Kidney (tissue), 13 donors: ENCODE measurements at regions not wholly inside any gene's neighbourhood (a gene's known extent, or its start where the extent isn't known, plus 50 kb on each side); places are given as distances from the start of the nearest gene placed in this dataset.

Source experiments
- DNase-seq, 5 donors: peaks; one replicate each; pipeline ENCODE4 v3.0.0-alpha.2; 2013 to 2020
- FAIRE-seq: peaks from 2 replicates; lab custom pipeline; 2012; peaks lifted over from hg19 to GRCh38; lab: Jason Lieb, UNC
- H3K27ac ChIP-seq, 2 donors: one replicate each; pipeline ENCODE4 v1.7.0; 2013; ENCODE audit warnings: low read depth in 2 of 2, low read length in 2 of 2, inconsistent platforms in 1 of 2
- H3K27me3 ChIP-seq: one replicate; pipeline ENCODE4 v1.7.1; 2013; ENCODE audit warnings: low read length, inconsistent platforms; ENCODE audit not compliant: control insufficient read depth, insufficient read depth
- H3K36me3 ChIP-seq, 3 donors: one replicate each; pipeline versions ENCODE4 v1.7.0 to v1.7.1; 2013; ENCODE audit warnings: low read length in 3 of 3, control low read depth in 1 of 3, inconsistent platforms in 1 of 3; ENCODE audit not compliant: insufficient read depth in 3 of 3, control insufficient read depth in 2 of 3
- H3K4me1 ChIP-seq, 3 donors: one replicate each; pipeline versions ENCODE4 v1.7.0 to v1.7.1; 2013; ENCODE audit warnings: low read length in 3 of 3, inconsistent platforms in 1 of 3, low read depth in 1 of 3; ENCODE audit not compliant: control insufficient read depth in 2 of 3, insufficient read depth in 2 of 3
- H3K4me3 ChIP-seq, 3 donors: one replicate each; pipeline versions ENCODE4 v1.7.0 to v1.8.1; 2013; ENCODE audit warnings: low read length in 3 of 3, control low read depth in 1 of 3, inconsistent platforms in 1 of 3
- H3K9ac ChIP-seq, 3 donors: one replicate each; pipeline versions ENCODE4 v1.7.0 to v1.7.1; 2013; ENCODE audit warnings: low read length in 3 of 3, control low read depth in 1 of 3, inconsistent platforms in 1 of 3
- H3K9me3 ChIP-seq, 3 donors: one replicate each; pipeline versions ENCODE4 v1.7.0 to v1.7.1; 2013; ENCODE audit warnings: low read length in 3 of 3, control low read depth in 1 of 3, inconsistent platforms in 1 of 3; ENCODE audit not compliant: control insufficient read depth in 2 of 3, insufficient read depth in 1 of 3
- CTCF ChIP-seq: IDR thresholded peaks from 3 replicates; pipeline ENCODE4 v1.5.1; 2012; ENCODE audit warnings: mild to moderate bottlenecking, moderate library complexity, borderline replicate concordance; ENCODE audit not compliant: insufficient read depth; ENCODE audit errors: extremely low read depth
- intact Hi-C: fragments of 100-400 bp; cut with DNase I; formaldehyde crosslinking; loops from one replicate; pipeline ENCODE4 v1.11.1; 2022
- donor health status: control.
- donor health status: control.
- donor health status: control.
- donor health status: control.
- donor health status: control.
- donor health status: DM: yes; HTN: yes; CAD: no.
- donor health status: Normal renal cell carcinoma (clear cell type).

- Histone ChIP-seq H3K4me3 (no peak overlapping the region), H3K4me1 (no peaks in the 10 kb centered on the region), H3K36me3 (no peaks in the 10 kb centered on the region), H3K27ac (no peak overlapping the region), H3K9me3 (peaks cover 0 to 2% (median 0%) of the 10 kb centered on the region in 3 donors), H3K27me3 (no peaks in the 10 kb centered on the region), H3K9ac (no peak overlapping the region)
- TF ChIP-seq CTCF: no peak
- intact Hi-C loops: no loop called here
- DNase-seq: no peak
- FAIRE-seq: no peak
These were observed 356.2 kb upstream of the STEAP1 start for GRCh38 chr7:89797965-89798598.

GRCh38 chr7:89798599-89798996 is 355.7 kb upstream of the STEAP1 start:
- H3K9ac ChIP-seq: no peak overlapping the region
- H3K4me1 ChIP-seq: no peaks in the 10 kb centered on the region
- no peak for FAIRE-seq
- no peak overlapping the region for H3K4me3 ChIP-seq
- no peak for DNase-seq
- intact Hi-C loops: no loop called here
- no peaks in the 10 kb centered on the region for H3K36me3 ChIP-seq
- no peak overlapping the region for H3K27ac ChIP-seq
- TF ChIP-seq CTCF: no peak
- peaks cover 0 to 4% (median 0%) of the 10 kb centered on the region in 3 donors for H3K9me3 ChIP-seq
- H3K27me3 ChIP-seq: no peaks in the 10 kb centered on the region

GRCh38 chr7:89800761-89801160 is 353.5 kb upstream of the STEAP1 start:
- no peaks in the 10 kb centered on the region for H3K4me1 ChIP-seq
- FAIRE-seq (no peak), DNase-seq (no peak)
- no peak overlapping the region for H3K27ac ChIP-seq
- TF ChIP-seq CTCF: no peak
- intact Hi-C loops: no loop called here
- no peaks in the 10 kb centered on the region for H3K36me3 ChIP-seq
- peaks cover 0 to 3% (median 0%) of the 10 kb centered on the region in 3 donors for H3K9me3 ChIP-seq
- H3K4me3 ChIP-seq: no peak overlapping the region
- H3K27me3 ChIP-seq: no peaks in the 10 kb centered on the region
- no peak overlapping the region for H3K9ac ChIP-seq

- TF ChIP-seq CTCF: no peak
- H3K27me3 ChIP-seq: no peaks in the 10 kb centered on the region
- H3K4me1 ChIP-seq: no peaks in the 10 kb centered on the region
- FAIRE-seq (no peak), DNase-seq (no peak)
- H3K4me3 ChIP-seq: no peak overlapping the region
- peaks cover 0 to 6% (median 0%) of the 10 kb centered on the region in 3 donors for H3K9me3 ChIP-seq
- H3K9ac ChIP-seq: no peak overlapping the region
- intact Hi-C loops: no loop called here
- H3K36me3 ChIP-seq: no peaks in the 10 kb centered on the region
- H3K27ac ChIP-seq: no peak overlapping the region
These were observed 345.0 kb upstream of the STEAP1 start for GRCh38 chr7:89809291-89809690.
